ENCODE measurements at regions not wholly inside any gene's neighbourhood (a gene's known extent, or its start where the extent isn't known, plus 50 kb on each side); places are given as distances from the start of the nearest gene placed in this dataset.

DNA sequence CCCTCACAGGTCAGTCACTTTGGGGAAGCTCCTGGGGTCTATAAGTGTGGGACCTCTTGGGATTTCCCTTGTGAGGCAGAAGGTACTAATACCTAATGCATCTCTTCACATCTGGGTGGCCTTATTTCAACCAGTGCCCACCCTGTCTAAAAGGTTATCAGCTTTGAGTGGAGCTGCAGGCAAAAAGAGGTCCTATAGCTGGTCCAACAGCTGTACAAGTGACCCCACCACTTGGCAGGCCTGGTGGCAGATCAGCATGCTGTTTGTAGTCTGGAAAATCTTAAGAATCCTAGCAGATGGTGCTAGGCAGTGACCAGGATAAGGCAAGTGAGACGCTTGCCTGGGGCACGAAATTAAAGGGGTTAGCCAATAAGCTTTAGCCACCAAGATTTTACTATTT lies 51.6 kb upstream of the GTSF1L start:
- H3K36me3 Mint-ChIP-seq (ENCODE audit: low read depth) = no peaks in the 10 kb centered on the region; the same call in 2 of the 3 replicates
- peaks cover 12% of the 10 kb centered on the region; the same call in 2 of the 3 replicates for H3K9me3 Mint-ChIP-seq
- Histone ChIP-seq H3F3A (replicated peaks; ENCODE audit: low read depth) (no peaks in the 10 kb centered on the region), H3K4me1 (ENCODE audit: insufficient read depth) (no peaks in the 10 kb centered on the region), H3K9me2 (ENCODE audit: insufficient read depth) (no peaks in the 10 kb centered on the region; the same call in 1 of the 2 replicates), H4K20me1 (replicated peaks; ENCODE audit: insufficient read depth) (no peaks in the 10 kb centered on the region), H3K79me2 (replicated peaks; ENCODE audit: insufficient read depth) (no peaks in the 10 kb centered on the region), H3K4me3 (no peak overlapping the region), H3K36me3 (ENCODE audit: insufficient read depth) (no peaks in the 10 kb centered on the region; the same call in 1 of the 2 replicates), H3K4me2 (no peak overlapping the region), H3K27ac (ENCODE audit: low read depth) (no peak overlapping the region), H2AFZ (no peak overlapping the region), H3K27me3 (ENCODE audit: insufficient read depth) (no peaks in the 10 kb centered on the region)
- no peak for ATAC-seq
- H3K27ac Mint-ChIP-seq = no peak overlapping the region
- H3K4me1 Mint-ChIP-seq = no peaks in the 10 kb centered on the region
- no peak for DNase-seq (ENCODE audit: low spot score)
- TF ChIP-seq CREB1 (CRISPR knock-in tag; IDR thresholded peaks at IDR 0.05; ENCODE audit: low read depth) (no peak), STAT1 (IDR thresholded peaks at IDR 0.05; ENCODE audit: unreplicated experiment) (no peak), ZNF114 (CRISPR knock-in tag; IDR thresholded peaks at IDR 0.05) (no peak), ZNF331 (CRISPR knock-in tag; IDR thresholded peaks at IDR 0.05; ENCODE audit: low read depth) (no peak), EZH2 (IDR thresholded peaks at IDR 0.05; ENCODE audit: low read depth, unreplicated experiment) (no peak), ZNF462 (CRISPR knock-in tag; IDR thresholded peaks at IDR 0.05) (no peak), POLR2AphosphoS5 (IDR thresholded peaks at IDR 0.05; ENCODE audit: low read depth) (no peak), EZH2phosphoT487 (IDR thresholded peaks at IDR 0.05; ENCODE audit: unreplicated experiment) (no peak)
- no peak overlapping the region for H3K4me3 Mint-ChIP-seq
- peaks cover 2% of the 10 kb centered on the region for H3K27me3 Mint-ChIP-seq (ENCODE audit: insufficient read depth, low read depth, poor library complexity)
